Ascending aorta (tissue), 2 donors: ENCODE measurements at regions not wholly inside any gene's neighbourhood (a gene's known extent, or its start where the extent isn't known, plus 50 kb on each side); places are given as distances from the start of the nearest gene placed in this dataset.

Experiments used
- DNase-seq, 2 donors: peaks; one replicate each; pipeline ENCODE4 v3.0.0-alpha.2; 2019; ENCODE audit warnings: low spot score in 2 of 2
- H3K27ac ChIP-seq, 2 donors: fragments of 200-600 bp; sonication (generic); one replicate each; pipeline ENCODE4 v1.5.1; 2016 to 2017; ENCODE audit warnings: mild to moderate bottlenecking in 1 of 2
- H3K27me3 ChIP-seq: fragments of 200-600 bp; sonication (generic); one replicate; pipeline ENCODE4 v1.5.1; 2017
- H3K36me3 ChIP-seq, 2 donors: fragments of 200-600 bp; sonication (generic); one replicate each; pipeline ENCODE4 v1.5.1; 2016
- H3K4me1 ChIP-seq, 2 donors: fragments of 200-600 bp; sonication (generic); one replicate each; pipeline ENCODE4 v1.5.1; 2016 to 2017; ENCODE audit warnings: mild to moderate bottlenecking in 1 of 2
- H3K4me3 ChIP-seq, 2 donors: fragments of 200-600 bp; sonication (generic); one replicate each; pipeline ENCODE4 v1.5.1; 2016 to 2017; ENCODE audit warnings: mild to moderate bottlenecking in 1 of 2
- H3K9me3 ChIP-seq, 2 donors: fragments of 200-600 bp; sonication (generic); one replicate each; pipeline ENCODE4 v1.5.1; 2016
- CTCF ChIP-seq, 3 experiments: fragments of 200-600 bp in 2 of 3; fragments of 450-650 bp in 1 of 3; sonication (generic) in 2 of 3; IDR thresholded peaks; one replicate each; pipeline ENCODE4 v1.5.1; 2016 to 2019; ENCODE audit warnings: antibody characterized with exemption in 3 of 3, mild to moderate bottlenecking in 1 of 3, moderate library complexity in 1 of 3
- intact Hi-C: fragments of 100-400 bp; cut with DNase I; formaldehyde crosslinking; loops from one replicate; pipeline ENCODE4 v1.15.1; 2023

GRCh38 chr4:133524369-133524768, 375.3 kb downstream of the PCDH10 start:
- no peak overlapping the region for H3K27ac ChIP-seq
- H3K9me3 ChIP-seq: no peaks in the 10 kb centered on the region
- intact Hi-C loops: no loop called here
- no peaks in the 10 kb centered on the region for H3K36me3 ChIP-seq
- DNase-seq: no peak
- no peak for TF ChIP-seq CTCF (IDR thresholded peaks at IDR 0.05)
- H3K27me3 ChIP-seq: no peaks in the 10 kb centered on the region
- H3K4me3 ChIP-seq: no peak overlapping the region
- H3K4me1 ChIP-seq: no peaks in the 10 kb centered on the region

- no peak overlapping the region for H3K4me3 ChIP-seq
- H3K27ac ChIP-seq: no peak overlapping the region
- no peaks in the 10 kb centered on the region for H3K4me1 ChIP-seq
- H3K27me3 ChIP-seq: no peaks in the 10 kb centered on the region
- no peaks in the 10 kb centered on the region for H3K9me3 ChIP-seq
- DNase-seq: no peak
- TF ChIP-seq CTCF (IDR thresholded peaks at IDR 0.05): no peak
- H3K36me3 ChIP-seq: no peaks in the 10 kb centered on the region
- intact Hi-C loops: no loop called here
Measured at GRCh38 chr4:133513901-133514300, 364.8 kb downstream of the PCDH10 start.

- Histone ChIP-seq H3K27me3 (no peaks in the 10 kb centered on the region), H3K36me3 (no peaks in the 10 kb centered on the region), H3K4me3 (no peak overlapping the region), H3K27ac (no peak overlapping the region), H3K9me3 (no peaks in the 10 kb centered on the region), H3K4me1 (no peaks in the 10 kb centered on the region)
- TF ChIP-seq CTCF (IDR thresholded peaks at IDR 0.05): no peak
- DNase-seq: no peak
- intact Hi-C loops: no loop called here
Measured at GRCh38 chr4:133498149-133498548, 349.1 kb downstream of the PCDH10 start.

- no peak for DNase-seq
- Histone ChIP-seq H3K27me3 (no peaks in the 10 kb centered on the region), H3K9me3 (no peaks in the 10 kb centered on the region), H3K4me3 (no peak overlapping the region), H3K4me1 (no peaks in the 10 kb centered on the region), H3K36me3 (no peaks in the 10 kb centered on the region), H3K27ac (no peak overlapping the region)
- intact Hi-C loops: no loop called here
- no peak for TF ChIP-seq CTCF (IDR thresholded peaks at IDR 0.05)
Measured at GRCh38 chr4:133493776-133494175, 344.7 kb downstream of the PCDH10 start.

- TF ChIP-seq CTCF (IDR thresholded peaks at IDR 0.05): no peak
- no peak overlapping the region for H3K27ac ChIP-seq
- H3K27me3 ChIP-seq: no peaks in the 10 kb centered on the region
- no peak for DNase-seq
- no peaks in the 10 kb centered on the region for H3K4me1 ChIP-seq
- H3K4me3 ChIP-seq: no peak overlapping the region
- no peaks in the 10 kb centered on the region for H3K36me3 ChIP-seq
- intact Hi-C loops: no loop called here
- no peaks in the 10 kb centered on the region for H3K9me3 ChIP-seq
Measured at GRCh38 chr4:133493241-133493640, 344.1 kb downstream of the PCDH10 start.

- no peaks in the 10 kb centered on the region for H3K36me3 ChIP-seq
- no peak overlapping the region for H3K4me3 ChIP-seq
- no peaks in the 10 kb centered on the region for H3K27me3 ChIP-seq
- DNase-seq: no peak
- TF ChIP-seq CTCF (IDR thresholded peaks at IDR 0.05): no peak
- no peaks in the 10 kb centered on the region for H3K4me1 ChIP-seq
- H3K9me3 ChIP-seq: no peaks in the 10 kb centered on the region
- intact Hi-C loops: no loop called here
- H3K27ac ChIP-seq: no peak overlapping the region
Measured at GRCh38 chr4:133484287-133484686, 335.2 kb downstream of the PCDH10 start.
